GM18873 (cell line): ENCODE measurements at regions not wholly inside any gene's neighbourhood (a gene's known extent, or its start where the extent isn't known, plus 50 kb on each side); places are given as distances from the start of the nearest gene placed in this dataset.

Experiments
- ATAC-seq: cut with Tn5 transposase; IDR thresholded peaks from one replicate; pipeline ENCODE4 v1.9.1; 2021; ENCODE audit warnings: mild to moderate bottlenecking, moderate library complexity, moderate number of reproducible peaks; ENCODE audit not compliant: unreplicated experiment, low FRiP score

GRCh38 chr4:178463747-178464146, 1021.5 kb upstream of the AGA start:
- no peak for ATAC-seq

- ATAC-seq, result no peak
Observed at GRCh38 chr4:178470996-178471784, 1029.0 kb upstream of the AGA start.

- no peak for ATAC-seq
Observed at GRCh38 chr4:178471994-178472393, 1029.8 kb upstream of the AGA start.

GRCh38 chr4:178480105-178480504, 1037.9 kb upstream of the AGA start:
- no peak for ATAC-seq

GRCh38 chr4:178480881-178481280, 1038.6 kb upstream of the AGA start:
- ATAC-seq, result no peak

GRCh38 chr4:178481564-178481963, 1039.3 kb upstream of the AGA start:
- no peak for ATAC-seq

GRCh38 chr4:178523038-178523437, 1080.8 kb upstream of the AGA start:
- ATAC-seq, result no peak

- ATAC-seq, result no peak
Observed at GRCh38 chr4:178535939-178536579, 1093.8 kb upstream of the AGA start.

- no peak for ATAC-seq
Observed at GRCh38 chr4:178553201-178553600, 1111.0 kb upstream of the AGA start.

GRCh38 chr4:178554352-178554751, 1112.1 kb upstream of the AGA start:
- no peak for ATAC-seq

- ATAC-seq, result no peak
Observed at GRCh38 chr4:178556796-178557195, 1114.6 kb upstream of the AGA start.

GRCh38 chr4:178577933-178578332, 1135.7 kb upstream of the AGA start:
- no peak for ATAC-seq

- no peak for ATAC-seq
Observed at GRCh38 chr4:178595500-178596138, 1153.4 kb upstream of the AGA start.

- no peak for ATAC-seq
Observed at GRCh38 chr4:178598672-178599071, 1156.4 kb upstream of the AGA start.

GRCh38 chr4:178599521-178599920, 1157.3 kb upstream of the AGA start:
- no peak for ATAC-seq

- ATAC-seq, result no peak
Observed at GRCh38 chr4:178602833-178603232, 1160.6 kb upstream of the AGA start.

GRCh38 chr4:178611062-178611461, 1168.8 kb upstream of the AGA start:
- ATAC-seq, result no peak

GRCh38 chr4:178612733-178613132, 1170.5 kb upstream of the AGA start:
- ATAC-seq, result no peak

GRCh38 chr4:178632415-178632814, 1190.2 kb upstream of the AGA start:
- ATAC-seq, result no peak

- no peak for ATAC-seq
Observed at GRCh38 chr4:178633263-178633662, 1191.0 kb upstream of the AGA start.

GRCh38 chr4:178664621-178665020, 1222.4 kb upstream of the AGA start:
- ATAC-seq, result no peak

- ATAC-seq, result no peak
Observed at GRCh38 chr4:178665916-178666315, 1223.7 kb upstream of the AGA start.
